HCT116 (cell line): ENCODE measurements at regions not wholly inside any gene's neighbourhood (a gene's known extent, or its start where the extent isn't known, plus 50 kb on each side); places are given as distances from the start of the nearest gene placed in this dataset.

ENCODE experiments used
- ATAC-seq: fragments of 200-7000 bp; cut with Tn5 transposase; 2 replicates; pipeline ENCODE4 v1.9.1; 2020; ENCODE audit warnings: mild to moderate bottlenecking, moderate library complexity
- BruUV-seq: library from RNA; stranded (reverse); fragments of 400-500 nt; replicated peaks from 2 replicates; lab custom pipeline; 2021; lab: Mats Ljungman, UMichigan
- CTCF ChIA-PET: fragments of 300-600 bp; sonication (Branson Sonifier 250); formaldehyde crosslinking; loops from one replicate; lab custom pipeline; 2021; ENCODE audit warnings: antibody characterized with exemption; lab: Charles Lee
- POLR2A ChIA-PET: fragments of 300-600, 350-600 bp; sonication (Branson Sonifier 250); formaldehyde crosslinking; loops from one replicate; lab custom pipeline; 2021; ENCODE audit warnings: antibody characterized with exemption; lab: Charles Lee
- RAD21 ChIA-PET, 2 experiments: fragments of 300-600 bp; sonication (Branson Sonifier 250); formaldehyde crosslinking; loops; one replicate each; lab custom pipeline; 2023; ENCODE audit warnings: low total read pairs in 2 of 2; ENCODE audit not compliant: uncharacterized antibody in 2 of 2, unreplicated experiment in 2 of 2, low non-redundant PET in 1 of 2; lab: Charles Lee
- DNase-seq: peaks from one replicate; pipeline ENCODE4 v3.0.0-alpha.2; 2010; ENCODE audit warnings: low read depth, low spot score
- H2AFZ ChIP-seq: fragments of 200-600 bp; shearing (Covaris generic), sonication (generic); 2 replicates; pipeline ENCODE4 v1.6.1; 2017; ENCODE audit warnings: low read depth, mixed run types, mixed read lengths, antibody characterized with exemption, low read length; ENCODE audit not compliant: poor library complexity, severe bottlenecking
- H3K27ac ChIP-seq: 2 replicates; pipeline ENCODE4 v1.5.1; 2012; ENCODE audit warnings: low read depth, low read length
- H3K27me3 ChIP-seq: fragments of 200-600 bp; sonication (generic); 2 replicates; pipeline ENCODE4 v1.6.1; 2016; ENCODE audit warnings: mixed run types, low read length, mixed read lengths; ENCODE audit not compliant: insufficient read depth
- H3K36me3 ChIP-seq, 2 experiments: fragments of 200-500 bp in 1 of 2; fragments of 200-600 bp in 1 of 2; sonication (Bioruptor generic) in 1 of 2; sonication (generic) in 1 of 2; 2 replicates each; pipeline versions ENCODE4 v1.5.1 to v1.6.1; 2014 to 2016; ENCODE audit warnings: low read length in 2 of 2, inconsistent platforms in 1 of 2, mixed read lengths in 1 of 2, mixed run types in 1 of 2; ENCODE audit not compliant: insufficient read depth in 2 of 2, control insufficient read depth in 1 of 2
- H3K4me1 ChIP-seq, 2 experiments: fragments of 200-600 bp in 1 of 2; sonication (generic) in 1 of 2; 2 replicates each; pipeline versions ENCODE4 v1.5.1 to v1.6.1; 2012 to 2017; ENCODE audit warnings: low read length in 2 of 2, inconsistent platforms in 1 of 2, mild to moderate bottlenecking in 1 of 2, mixed read lengths in 1 of 2, mixed run types in 1 of 2, moderate library complexity in 1 of 2; ENCODE audit not compliant: insufficient read depth in 2 of 2, control insufficient read depth in 1 of 2
- H3K4me2 ChIP-seq: fragments of 200-600 bp; sonication (generic); 2 replicates; pipeline ENCODE4 v1.6.1; 2017; ENCODE audit warnings: mixed run types, low read length, mixed read lengths
- H3K4me3 ChIP-seq, 2 experiments: fragments of 200-600 bp in 1 of 2; sonication (generic) in 1 of 2; replicated peaks in 1 of 2; 2 replicates each; pipeline ENCODE4 v1.5.1; 2011 to 2016; ENCODE audit warnings: low read length in 2 of 2, control low read depth in 1 of 2, low read depth in 1 of 2, mild to moderate bottlenecking in 1 of 2, mixed read lengths in 1 of 2, mixed run types in 1 of 2
- H3K79me2 ChIP-seq: fragments of 200-600 bp; sonication (generic); 2 replicates; pipeline ENCODE4 v1.6.1; 2017; ENCODE audit warnings: mild to moderate bottlenecking, mixed run types, low read length, moderate library complexity, mixed read lengths; ENCODE audit not compliant: insufficient read depth
- H3K9ac ChIP-seq: fragments of 200-600 bp; sonication (generic); 2 replicates; pipeline ENCODE4 v1.6.1; 2016; ENCODE audit warnings: low read length, mixed read lengths
- H3K9me2 ChIP-seq: fragments of 200-600 bp; sonication (generic), shearing (Covaris generic); 2 replicates; pipeline ENCODE4 v1.6.1; 2017; ENCODE audit warnings: mixed run types, mild to moderate bottlenecking, moderate library complexity; ENCODE audit not compliant: insufficient read depth
- H3K9me3 ChIP-seq, 2 experiments: fragments of 200-500 bp in 1 of 2; fragments of 200-600 bp in 1 of 2; sonication (Bioruptor generic) in 1 of 2; sonication (generic) in 1 of 2; 2 replicates each; pipeline ENCODE4 v1.6.1; 2014 to 2017; ENCODE audit warnings: low read length in 2 of 2, mixed read lengths in 2 of 2, inconsistent platforms in 1 of 2, low read depth in 1 of 2, mild to moderate bottlenecking in 1 of 2, mixed run types in 1 of 2, moderate library complexity in 1 of 2; ENCODE audit not compliant: control insufficient read depth in 1 of 2, insufficient read depth in 1 of 2
- H4K20me1 ChIP-seq: fragments of 200-600 bp; sonication (generic), shearing (Covaris generic); 2 replicates; pipeline ENCODE4 v1.6.1; 2017; ENCODE audit warnings: mixed run types, mild to moderate bottlenecking, moderate library complexity; ENCODE audit not compliant: insufficient read depth
- ATF3 ChIP-seq: IDR thresholded peaks from 2 replicates; pipeline ENCODE4 v1.6.1; 2012
- CEBPB ChIP-seq: IDR thresholded peaks from 2 replicates; pipeline ENCODE4 v1.6.1; 2012; ENCODE audit warnings: low read depth
- CTCF ChIP-seq, 3 experiments: fragments of 200-600 bp in 1 of 3; sonication (generic) in 1 of 3; IDR thresholded peaks in 2 of 3; conservative IDR thresholded peaks in 1 of 3; 2 replicates each; pipeline ENCODE4 v1.5.1; 2012 to 2017; ENCODE audit warnings: low read depth in 2 of 3, low read length in 2 of 3, antibody characterized with exemption in 1 of 3, borderline replicate concordance in 1 of 3, control low read depth in 1 of 3, mild to moderate bottlenecking in 1 of 3, mixed read lengths in 1 of 3, mixed run types in 1 of 3, moderate library complexity in 1 of 3; ENCODE audit not compliant: insufficient read depth in 1 of 3
- ELF1 ChIP-seq: IDR thresholded peaks from 2 replicates; pipeline ENCODE4 v1.6.1; 2012; ENCODE audit warnings: low read depth, borderline replicate concordance
- EZH2phosphoT487 ChIP-seq: fragments of 200-600 bp; IDR thresholded peaks from 2 replicates; pipeline ENCODE4 v1.6.1; 2018; ENCODE audit warnings: antibody characterized with exemption, borderline replicate concordance
- JUND ChIP-seq: IDR thresholded peaks from 2 replicates; pipeline ENCODE4 v1.6.1; 2012
- MAX ChIP-seq: IDR thresholded peaks from 2 replicates; pipeline ENCODE4 v1.6.1; 2012
- POLR2A ChIP-seq: IDR thresholded peaks from 2 replicates; pipeline ENCODE4 v1.7.0; 2011; ENCODE audit warnings: borderline replicate concordance; ENCODE audit not compliant: insufficient read depth, insufficient read length; ENCODE audit errors: extremely low read depth
- POLR2AphosphoS5 ChIP-seq: IDR thresholded peaks from 2 replicates; pipeline ENCODE4 v1.6.1; 2011; ENCODE audit warnings: mild to moderate bottlenecking, low read depth, low read length, moderate library complexity
- RAD21 ChIP-seq: IDR thresholded peaks from 2 replicates; pipeline ENCODE4 v1.6.1; 2012; ENCODE audit warnings: low read depth, mild to moderate bottlenecking
- REST ChIP-seq: IDR thresholded peaks from 2 replicates; pipeline ENCODE4 v1.6.1; 2012; ENCODE audit warnings: low read depth
- SP1 ChIP-seq: IDR thresholded peaks from 2 replicates; pipeline ENCODE4 v1.6.1; 2012; ENCODE audit warnings: low read depth
- YY1 ChIP-seq: IDR thresholded peaks from 2 replicates; pipeline ENCODE4 v1.6.1; 2011; ENCODE audit warnings: low read length, low read depth, moderate library complexity, mild to moderate bottlenecking; ENCODE audit not compliant: insufficient replicate concordance; ENCODE audit errors: extremely low read depth
- ZFX ChIP-seq: fragments of 450-650 bp; IDR thresholded peaks from 2 replicates; pipeline ENCODE4 v1.6.1; 2017
- ZNF274 ChIP-seq: fragments of 200-500 bp; sonication (Bioruptor generic); IDR thresholded peaks from 2 replicates; pipeline ENCODE4 v1.6.1; 2014; ENCODE audit warnings: mild to moderate bottlenecking, low read depth, low read length, inconsistent platforms
- intact Hi-C: fragments of 100-400 bp; cut with micrococcal nuclease; formaldehyde crosslinking; loops from 2 replicates; pipeline ENCODE4 v1.10.0; 2022

- intact Hi-C loops, result loop anchor here (10.0 kb wide), 1 partner anchor 868 kb away; no protein-coding TSS in a partner anchor
- no peaks in the 10 kb centered on the region for H3K9me3 ChIP-seq
- H4K20me1 ChIP-seq, result no peaks in the 10 kb centered on the region
- CTCF ChIA-PET, result no interaction called here
- TF ChIP-seq ATF3 (no peak), ZNF274 (no peak), POLR2A (no peak)
- POLR2A ChIA-PET, result no interaction called here
- no peak overlapping the region for H3K4me2 ChIP-seq
- no TSS peak for BruUV-seq
- H2AFZ ChIP-seq, result no peak overlapping the region
- no peaks in the 10 kb centered on the region for H3K9me2 ChIP-seq
- H3K27ac ChIP-seq, result no peak overlapping the region
- no peaks in the 10 kb centered on the region for H3K79me2 ChIP-seq
- H3K4me3 ChIP-seq, result no peak overlapping the region
- H3K9ac ChIP-seq, result no peak overlapping the region
- no peaks in the 10 kb centered on the region for H3K36me3 ChIP-seq
- no peaks in the 10 kb centered on the region for H3K4me1 ChIP-seq
- no peaks in the 10 kb centered on the region for H3K27me3 ChIP-seq
- RAD21 ChIA-PET, result interaction anchor here in 1 of 2 experiments (0.6 kb wide), 1 partner anchor 203 kb away, joined by 4 read pairs; no protein-coding TSS in a partner anchor
- DNase-seq, result no peak
- no peak for ATAC-seq
Observed at GRCh38 chr10:91046869-91047268, 126.0 kb upstream of the ANKRD1 start.

- H2AFZ ChIP-seq, result no peak overlapping the region
- ChIA-PET RAD21 (no interaction called here), CTCF (no interaction called here), POLR2A (no interaction called here)
- no peak overlapping the region for H3K4me3 ChIP-seq
- no peaks in the 10 kb centered on the region for H3K79me2 ChIP-seq
- no peak overlapping the region for H3K9ac ChIP-seq
- no peaks in the 10 kb centered on the region for H3K9me2 ChIP-seq
- H3K27ac ChIP-seq, result no peak overlapping the region
- no TSS peak for BruUV-seq
- no peaks in the 10 kb centered on the region for H3K27me3 ChIP-seq
- no peaks in the 10 kb centered on the region for H4K20me1 ChIP-seq
- no peak for DNase-seq
- intact Hi-C loops, result loop anchor here (10.0 kb wide), 1 partner anchor 866 kb away; no protein-coding TSS in a partner anchor
- no peaks in the 10 kb centered on the region for H3K9me3 ChIP-seq
- H3K4me2 ChIP-seq, result no peak overlapping the region
- H3K36me3 ChIP-seq, result no peaks in the 10 kb centered on the region
- no peak for TF ChIP-seq YY1
- no peak for TF ChIP-seq ZFX
- no peak for TF ChIP-seq JUND
- TF ChIP-seq RAD21, result no peak
- TF ChIP-seq SP1, result no peak
- TF ChIP-seq CEBPB, result no peak
- TF ChIP-seq CTCF (IDR thresholded peaks at IDR 0.05 in 2 of 3, conservative IDR thresholded peaks at IDR 0.05 in 1 of 3; ENCODE audit: borderline replicate concordance in 1 of 3, insufficient read depth in 1 of 3, low read depth in 2 of 3, low read length in 2 of 3), result no peak
- TF ChIP-seq EZH2phosphoT487, result no peak
- no peak for TF ChIP-seq MAX
- no peak for TF ChIP-seq ELF1
- TF ChIP-seq POLR2AphosphoS5, result no peak
- no peak for TF ChIP-seq REST
- ATAC-seq, result no peak
- H3K4me1 ChIP-seq, result no peaks in the 10 kb centered on the region
Observed at GRCh38 chr10:91048380-91048779, 127.5 kb upstream of the ANKRD1 start.
